Choroid plexus epithelial cell (primary cell): ENCODE measurements at regions not wholly inside any gene's neighbourhood (a gene's known extent, or its start where the extent isn't known, plus 50 kb on each side); places are given as distances from the start of the nearest gene placed in this dataset.

Experiments
- DNase-seq: peaks from one replicate; pipeline ENCODE4 v3.0.0-alpha.2; 2010; ENCODE audit warnings: low read depth
- H3K4me3 ChIP-seq: 2 replicates; pipeline ENCODE4 v1.5.1; 2011; ENCODE audit warnings: low read depth, mild to moderate bottlenecking, control low read depth, low read length, moderate library complexity
- TF ChIP-seq, protein P1 (sequence below): conservative IDR thresholded peaks from 2 replicates; pipeline ENCODE4 v1.5.1; 2011; ENCODE audit warnings: low read depth, mild to moderate bottlenecking, control low read depth, inconsistent platforms, low read length, moderate library complexity

DNA sequence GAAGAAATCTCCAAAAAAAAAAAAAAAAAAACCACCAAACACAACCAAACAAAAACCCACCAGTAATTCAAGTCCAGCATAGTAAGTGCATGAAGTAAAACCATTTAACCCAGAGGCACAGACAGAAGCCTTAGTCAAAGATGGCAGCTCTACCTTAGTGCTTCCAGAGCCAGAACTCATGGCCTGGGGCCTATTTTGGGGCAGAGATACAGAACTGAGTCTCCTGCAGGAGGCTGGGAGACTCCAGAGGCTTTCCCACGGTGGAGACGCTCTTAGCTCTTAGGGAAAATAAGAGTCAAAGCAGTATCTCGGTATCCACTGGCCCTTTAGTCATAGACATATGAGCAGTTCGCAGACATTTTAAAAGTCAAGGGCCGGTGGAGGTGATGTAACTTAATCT is 129.5 kb downstream of the GPX5 start:
- no peak for DNase-seq
- no peak overlapping the region for H3K4me3 ChIP-seq
- TF ChIP-seq, protein P1, sequence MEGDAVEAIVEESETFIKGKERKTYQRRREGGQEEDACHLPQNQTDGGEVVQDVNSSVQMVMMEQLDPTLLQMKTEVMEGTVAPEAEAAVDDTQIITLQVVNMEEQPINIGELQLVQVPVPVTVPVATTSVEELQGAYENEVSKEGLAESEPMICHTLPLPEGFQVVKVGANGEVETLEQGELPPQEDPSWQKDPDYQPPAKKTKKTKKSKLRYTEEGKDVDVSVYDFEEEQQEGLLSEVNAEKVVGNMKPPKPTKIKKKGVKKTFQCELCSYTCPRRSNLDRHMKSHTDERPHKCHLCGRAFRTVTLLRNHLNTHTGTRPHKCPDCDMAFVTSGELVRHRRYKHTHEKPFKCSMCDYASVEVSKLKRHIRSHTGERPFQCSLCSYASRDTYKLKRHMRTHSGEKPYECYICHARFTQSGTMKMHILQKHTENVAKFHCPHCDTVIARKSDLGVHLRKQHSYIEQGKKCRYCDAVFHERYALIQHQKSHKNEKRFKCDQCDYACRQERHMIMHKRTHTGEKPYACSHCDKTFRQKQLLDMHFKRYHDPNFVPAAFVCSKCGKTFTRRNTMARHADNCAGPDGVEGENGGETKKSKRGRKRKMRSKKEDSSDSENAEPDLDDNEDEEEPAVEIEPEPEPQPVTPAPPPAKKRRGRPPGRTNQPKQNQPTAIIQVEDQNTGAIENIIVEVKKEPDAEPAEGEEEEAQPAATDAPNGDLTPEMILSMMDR: no peak

DNA sequence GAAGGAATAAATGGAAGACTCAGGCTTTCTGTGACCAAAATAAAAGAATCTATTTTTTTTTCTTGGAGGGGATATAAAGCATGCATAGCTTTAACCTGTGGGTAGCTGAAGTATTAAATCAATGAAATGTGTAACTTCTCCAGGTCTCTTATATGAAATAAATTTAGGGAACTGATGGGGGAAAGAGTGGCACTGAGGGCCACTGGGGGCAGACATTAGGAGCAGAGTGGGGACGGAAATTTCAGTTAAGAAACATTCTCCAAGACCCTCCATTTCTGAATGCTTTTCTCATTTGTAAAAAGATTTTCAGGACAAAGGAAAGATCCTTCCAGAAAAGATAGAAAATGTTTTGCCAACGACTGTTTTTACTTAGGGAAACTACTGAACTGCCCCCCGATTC is 131.0 kb downstream of the GPX5 start:
- DNase-seq: no peak
- TF ChIP-seq, protein P1: no peak
- no peak overlapping the region for H3K4me3 ChIP-seq

DNA sequence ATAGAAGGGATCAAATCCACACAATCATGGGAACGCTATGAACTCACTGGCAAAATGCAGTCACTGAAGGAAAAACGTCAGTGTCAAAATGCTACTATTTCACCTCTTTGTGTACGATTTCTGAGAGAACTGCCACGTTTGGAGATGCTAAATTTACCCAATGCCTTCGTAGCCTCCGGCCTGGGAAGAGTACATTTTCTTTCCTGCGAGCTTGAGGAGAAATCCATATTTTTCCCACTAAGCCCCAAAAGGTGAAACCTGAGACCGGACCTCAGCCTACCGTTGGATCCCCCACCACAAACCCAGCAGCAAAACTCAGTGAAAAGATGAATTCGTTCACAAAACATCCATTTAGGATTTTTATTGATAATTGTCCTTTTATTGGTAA is 131.7 kb downstream of the GPX5 start:
- TF ChIP-seq, protein P1: no peak
- peak overlapping the region; percentile 20 for H3K4me3 ChIP-seq
- no peak for DNase-seq

DNA sequence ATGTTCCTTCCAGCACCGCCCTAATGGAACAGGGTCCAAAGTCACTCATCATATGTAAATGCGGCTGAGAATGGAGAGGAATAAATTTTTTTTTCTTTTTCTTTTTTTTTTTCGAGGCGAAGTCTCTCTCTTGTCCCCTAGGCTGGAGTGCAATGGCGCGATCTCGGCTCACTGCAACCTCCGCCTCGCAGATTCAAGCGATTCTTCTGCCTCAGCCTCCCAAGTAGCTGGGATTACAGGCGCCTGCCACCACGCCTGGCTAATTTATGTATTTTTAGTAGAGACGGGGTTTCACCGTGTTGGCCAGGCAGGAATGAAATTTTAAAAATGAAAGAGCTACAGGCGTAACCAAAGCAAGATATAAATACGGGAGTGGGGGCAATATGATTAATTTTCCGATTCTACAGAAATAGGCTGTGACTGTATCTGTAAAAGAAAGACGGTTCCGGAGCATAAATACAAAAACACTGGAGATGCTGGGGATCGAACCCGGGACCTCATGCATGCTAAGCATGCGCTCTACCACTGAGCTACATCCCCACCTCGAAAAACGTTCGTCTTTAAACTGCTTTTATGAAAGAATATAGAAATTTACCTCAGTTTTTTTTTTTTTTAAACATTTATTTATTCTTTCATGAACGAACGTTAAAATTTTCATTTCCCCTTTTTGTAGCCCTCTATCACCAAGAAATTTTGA is 132.2 kb downstream of the GPX5 start:
- TF ChIP-seq, protein P1: no peak
- peak overlapping the region; percentile 50 for H3K4me3 ChIP-seq
- DNase-seq: peak; percentile 75

DNA sequence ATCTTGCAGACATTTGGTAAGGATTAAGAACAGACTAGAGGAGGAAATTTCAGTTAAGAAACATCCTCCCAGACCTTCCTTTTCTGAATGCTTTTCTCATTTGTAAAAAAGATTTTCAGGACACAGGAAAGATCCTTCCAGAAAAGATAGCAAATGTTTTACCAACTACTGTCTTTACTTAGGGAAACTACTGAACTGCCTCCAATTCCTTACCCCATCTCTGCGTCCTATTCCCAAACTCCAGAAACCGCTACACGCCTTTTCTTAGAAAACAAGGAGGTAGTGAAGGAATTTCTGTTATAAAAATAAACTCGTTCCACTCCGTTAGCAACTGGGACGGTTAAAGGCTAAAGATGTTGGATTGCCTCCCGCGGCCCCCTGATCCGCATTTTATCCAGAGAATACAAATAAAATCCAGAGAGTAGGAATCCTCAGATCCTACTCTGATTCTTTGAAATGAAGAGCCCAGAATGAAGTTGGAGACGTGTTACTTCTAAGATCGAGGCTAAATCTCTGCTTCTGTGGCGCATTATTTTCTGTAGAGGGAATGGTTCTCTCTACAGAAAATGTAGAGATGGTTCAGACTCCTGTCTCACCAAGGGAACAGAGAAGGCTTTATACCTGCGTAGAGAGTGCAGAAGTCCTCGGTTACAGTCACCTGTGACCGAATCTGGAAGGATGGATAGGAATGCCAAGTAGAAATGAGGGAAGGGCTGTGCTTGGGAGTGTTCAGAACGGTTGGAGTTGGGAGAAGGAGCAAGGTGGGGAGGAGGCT is 133.0 kb downstream of the GPX5 start:
- peak overlapping the region; percentile 50 for H3K4me3 ChIP-seq
- TF ChIP-seq, protein P1: no peak
- DNase-seq: no peak

DNA sequence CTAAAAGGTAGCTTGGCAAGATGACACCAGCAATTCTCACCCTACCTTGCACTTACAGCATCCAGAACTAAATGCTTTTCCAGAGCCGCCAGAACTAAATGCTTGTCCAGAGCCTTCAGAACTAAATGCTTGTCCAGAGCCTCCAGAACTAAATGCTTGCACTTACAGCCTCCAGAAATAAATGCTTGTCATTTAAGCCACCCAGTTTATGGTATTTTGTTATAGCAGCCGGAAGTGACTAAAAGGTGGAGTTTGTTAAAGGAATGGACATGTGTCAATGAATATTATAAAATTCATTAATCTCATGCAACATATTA is 133.5 kb downstream of the GPX5 start:
- H3K4me3 ChIP-seq: peak overlapping the region; percentile 50
- DNase-seq: no peak
- TF ChIP-seq, protein P1: no peak
